NCI-H2171 treated with DMSO at 0.1 percent for 48 hours (cell line): ENCODE measurements at regions not wholly inside any gene's neighbourhood (a gene's known extent, or its start where the extent isn't known, plus 50 kb on each side); places are given as distances from the start of the nearest gene placed in this dataset.
A peak's percentile ranks its signal among the peaks of the same experiment; 100 is the strongest.
"Not testable (repeated sequence)": the region's sequence is repeated elsewhere in the genome, so short reads cannot be mapped to it uniquely, and the experiment has no call there.

Source experiments
- DNase-seq: peaks from one replicate; lab custom pipeline; 2025; lab: John Stamatoyannopoulos, UW

GRCh38 chr4:11701966-11702725 is 273.5 kb upstream of the HS3ST1 start:
- DNase-seq = no peak

- DNase-seq = no peak
These were observed 272.1 kb upstream of the HS3ST1 start for GRCh38 chr4:11700751-11701226.

- DNase-seq = no peak
These were observed 270.3 kb upstream of the HS3ST1 start for GRCh38 chr4:11698846-11699590.

GRCh38 chr4:11698033-11698432 is 269.3 kb upstream of the HS3ST1 start:
- no peak for DNase-seq

- DNase-seq = no peak
These were observed 265.0 kb upstream of the HS3ST1 start for GRCh38 chr4:11693693-11694092.

- DNase-seq = no peak
These were observed 262.5 kb upstream of the HS3ST1 start for GRCh38 chr4:11691236-11691635.

- no peak for DNase-seq
These were observed 259.0 kb upstream of the HS3ST1 start for GRCh38 chr4:11687727-11688126.

GRCh38 chr4:11685481-11685880 is 256.8 kb upstream of the HS3ST1 start:
- DNase-seq = no peak

- DNase-seq = no peak
These were observed 246.5 kb upstream of the HS3ST1 start for GRCh38 chr4:11675051-11675800.

GRCh38 chr4:11670304-11670703 is 241.6 kb upstream of the HS3ST1 start:
- DNase-seq = no peak

- no peak for DNase-seq
These were observed 240.5 kb upstream of the HS3ST1 start for GRCh38 chr4:11669156-11669555.

- DNase-seq = no peak
These were observed 234.4 kb upstream of the HS3ST1 start for GRCh38 chr4:11663114-11663513.

GRCh38 chr4:11650801-11651596 is 222.3 kb upstream of the HS3ST1 start:
- DNase-seq = peak; percentile 13

- DNase-seq = no peak
These were observed 218.7 kb upstream of the HS3ST1 start for GRCh38 chr4:11647433-11647832.

- not testable (repeated sequence) for DNase-seq
These were observed 214.4 kb upstream of the HS3ST1 start for GRCh38 chr4:11643081-11643480.

GRCh38 chr4:11640584-11640983 is 211.9 kb upstream of the HS3ST1 start:
- DNase-seq = no peak

- DNase-seq = no peak
These were observed 207.9 kb upstream of the HS3ST1 start for GRCh38 chr4:11636551-11636950.

- DNase-seq = no peak
These were observed 207.3 kb upstream of the HS3ST1 start for GRCh38 chr4:11636031-11636430.

- peak; percentile 64 for DNase-seq
These were observed 206.6 kb upstream of the HS3ST1 start for GRCh38 chr4:11635342-11635741.

GRCh38 chr4:11634283-11634682 is 205.6 kb upstream of the HS3ST1 start:
- DNase-seq = no peak

- no peak for DNase-seq
These were observed 204.7 kb upstream of the HS3ST1 start for GRCh38 chr4:11633430-11633829.

- no peak for DNase-seq
These were observed 203.8 kb upstream of the HS3ST1 start for GRCh38 chr4:11632483-11632882.
